K562 (cell line): ENCODE measurements at regions not wholly inside any gene's neighbourhood (a gene's known extent, or its start where the extent isn't known, plus 50 kb on each side); places are given as distances from the start of the nearest gene placed in this dataset.

ENCODE experiments used
- ATAC-seq: fragments of 200-7000 bp; cut with Tn5 transposase; 3 replicates; pipeline ENCODE4 v1.9.1; 2020; ENCODE audit warnings: moderate library complexity
- BruUV-seq: library from RNA; stranded (reverse); fragments of 400-500 nt; replicated peaks from 2 replicates; lab custom pipeline; 2021; lab: Mats Ljungman, UMichigan
- CTCF ChIA-PET: fragments of 300-600 bp; formaldehyde crosslinking; extraction: SDS; loops from one replicate; lab custom pipeline; 2021; ENCODE audit warnings: low intra/inter-chr PET ratio; lab: Yijun Ruan, JAX
- POLR2A ChIA-PET: fragments of 300-600, 350-650 bp; sonication (Branson Sonifier 250); formaldehyde crosslinking; extraction: SDS; loops from one replicate; lab custom pipeline; 2021; ENCODE audit warnings: antibody characterized with exemption, inconsistent platforms; lab: Yijun Ruan, JAX
- DNase-seq, 4 experiments: peaks; one replicate each; pipeline versions ENCODE4 v3.0.0 to v3.0.0-alpha.2; 2011 to 2018; ENCODE audit warnings: low spot score in 3 of 4, mixed read lengths in 3 of 4; ENCODE audit errors: extremely low read depth in 1 of 4
- FAIRE-seq: peaks from 2 replicates; lab custom pipeline; 2011; peaks lifted over from hg19 to GRCh38; lab: Jason Lieb, UNC
- H2AFZ ChIP-seq: 2 replicates; pipeline ENCODE4 v1.6.0; 2011; ENCODE audit warnings: low read depth, low read length, control low read depth, inconsistent platforms
- H3K27ac ChIP-seq: fragments of 200-600 bp; 3 replicates; pipeline ENCODE4 v1.8.0; 2011; ENCODE audit warnings: low read depth, mild to moderate bottlenecking, control low read depth, inconsistent platforms, low read length, moderate library complexity, mixed read lengths; ENCODE audit errors: extremely low read depth
- H3K27me3 ChIP-seq, 2 experiments: fragments of 300-600 bp in 1 of 2; 2 replicates in 1 of 2; 3 replicates in 1 of 2; pipeline versions ENCODE4 v1.6.0 to v1.8.0; 2011; ENCODE audit warnings: inconsistent platforms in 2 of 2, low read length in 2 of 2, mild to moderate bottlenecking in 1 of 2, mixed read lengths in 1 of 2, moderate library complexity in 1 of 2; ENCODE audit not compliant: control insufficient read depth in 2 of 2, insufficient read depth in 2 of 2
- H3K36me3 ChIP-seq: fragments of 300-600 bp; 3 replicates; pipeline ENCODE4 v1.8.0; 2011; ENCODE audit warnings: mild to moderate bottlenecking, low read length, inconsistent platforms; ENCODE audit not compliant: control insufficient read depth, insufficient read depth
- H3K4me1 ChIP-seq, 2 experiments: fragments of 200-600 bp in 1 of 2; replicated peaks in 1 of 2; 2 replicates in 1 of 2; 3 replicates in 1 of 2; pipeline versions ENCODE4 v1.5.1 to v1.8.0; 2011; ENCODE audit warnings: inconsistent platforms in 2 of 2, low read length in 2 of 2, mild to moderate bottlenecking in 1 of 2, mixed read lengths in 1 of 2, moderate library complexity in 1 of 2; ENCODE audit not compliant: control insufficient read depth in 2 of 2, insufficient read depth in 2 of 2
- H3K4me2 ChIP-seq: 2 replicates; pipeline ENCODE4 v1.6.1; 2011; ENCODE audit warnings: low read length, control low read depth, inconsistent platforms, mixed read lengths; ENCODE audit not compliant: insufficient read depth
- H3K4me3 ChIP-seq: fragments of 200-600 bp; sonication (generic), shearing (Covaris generic); 2 replicates; pipeline ENCODE4 v1.5.1; 2016; ENCODE audit warnings: control low read depth, inconsistent platforms
- H3K79me2 ChIP-seq: fragments of 200-600 bp; 3 replicates; pipeline ENCODE4 v1.8.0; 2011; ENCODE audit warnings: low read length, inconsistent platforms; ENCODE audit not compliant: control insufficient read depth, insufficient read depth
- H3K9ac ChIP-seq, 2 experiments: 2 replicates each; pipeline versions ENCODE4 v1.6.0 to v1.6.1; 2011; ENCODE audit warnings: low read depth in 2 of 2, low read length in 2 of 2, control low read depth in 1 of 2, inconsistent platforms in 1 of 2, mild to moderate bottlenecking in 1 of 2, mixed read lengths in 1 of 2; ENCODE audit not compliant: insufficient read depth in 1 of 2
- H3K9me1 ChIP-seq: one replicate; pipeline ENCODE4 v1.6.0; 2011; ENCODE audit warnings: inconsistent platforms, mild to moderate bottlenecking, low read length, moderate library complexity; ENCODE audit not compliant: control insufficient read depth, insufficient read depth
- H3K9me3 ChIP-seq: replicated peaks from 2 replicates; pipeline ENCODE4 v1.5.1; 2011; ENCODE audit warnings: low read depth, low read length, inconsistent platforms; ENCODE audit not compliant: control insufficient read depth, insufficient read depth
- H4K20me1 ChIP-seq: replicated peaks from 2 replicates; pipeline ENCODE4 v1.6.1; 2011; ENCODE audit warnings: low read length, inconsistent platforms, mixed read lengths; ENCODE audit not compliant: control insufficient read depth, insufficient read depth
- RBM15 ChIP-seq: fragments of 200-400 bp; formaldehyde crosslinking; IDR thresholded peaks from 2 replicates; pipeline ENCODE4 v1.6.1; 2018; ENCODE audit warnings: mild to moderate bottlenecking, low read length, moderate library complexity; ENCODE audit not compliant: insufficient read depth
- SAFB ChIP-seq: fragments of 200-400 bp; formaldehyde crosslinking; IDR thresholded peaks from 2 replicates; pipeline ENCODE4 v1.6.1; 2017; ENCODE audit warnings: low read depth, low read length, borderline replicate concordance
- SREBF1 ChIP-seq: fragments of 150-350 bp; IDR thresholded peaks from 2 replicates; pipeline ENCODE4 v1.6.1; 2014; ENCODE audit warnings: antibody characterized with exemption, low read depth, low read length, borderline replicate concordance
- ZMIZ1 ChIP-seq, 2 experiments: fragments of 150-350 bp in 1 of 2; IDR thresholded peaks; 2 replicates each; pipeline ENCODE4 v1.6.1; 2012 to 2016; ENCODE audit warnings: low read depth in 2 of 2, low read length in 2 of 2, mild to moderate bottlenecking in 1 of 2, moderate library complexity in 1 of 2
- WGBS: fragments of 100-300 bp; shearing (Covaris generic); methylation state at CpG from one replicate; pipeline ENCODE4 v1.1.6; 2016; ENCODE audit warnings: low coverage, mixed read lengths; ENCODE audit not compliant: insufficient coverage; ENCODE audit errors: missing lambda C conversion rate; 5-methylcytosine and 5-hydroxymethylcytosine counted together
- in situ Hi-C: fragments of 300-500 bp; cut with MboI; formaldehyde crosslinking; loops from 4 replicates; pipeline ENCODE4 v1.15.0; 2018; ENCODE audit warnings: inconsistent platforms, mixed read lengths
- intact Hi-C: fragments of 100-400 bp; cut with micrococcal nuclease; formaldehyde crosslinking; loops from 2 replicates; pipeline ENCODE4 v1.14.2; 2022

- in situ Hi-C loops, result no loop called here
- H3K4me1 ChIP-seq, result no peaks in the 10 kb centered on the region
- POLR2A ChIA-PET, result no interaction called here
Measured at GRCh38 chr4:187417721-187418120, 577.9 kb upstream of the ZFP42 start.

More at GRCh38 chr4:187417721-187418120, 577.9 kb upstream of the ZFP42 start:
- DNase-seq (no peak), ATAC-seq (no peak), FAIRE-seq (no peak)
- H3K4me3 ChIP-seq, result no peak overlapping the region
- CTCF ChIA-PET, result no interaction called here
- no peaks in the 10 kb centered on the region for H3K27me3 ChIP-seq
- no peak overlapping the region for H2AFZ ChIP-seq
- no peak for TF ChIP-seq ZMIZ1 (IDR thresholded peaks at IDR 0.05; ENCODE audit: low read depth in 2 of 2, low read length in 2 of 2)
- TF ChIP-seq SREBF1, result no peak
- TF ChIP-seq SAFB, result no peak
- TF ChIP-seq RBM15, result no peak
- no peaks in the 10 kb centered on the region for H3K9me3 ChIP-seq
- H4K20me1 ChIP-seq, result no peaks in the 10 kb centered on the region
- H3K9me1 ChIP-seq, result no peaks in the 10 kb centered on the region
- BruUV-seq, result no TSS peak
- H3K36me3 ChIP-seq, result no peaks in the 10 kb centered on the region
- no peak overlapping the region for H3K4me2 ChIP-seq
- intact Hi-C loops, result loop anchor here (10.0 kb wide), 1 partner anchor 693 kb away; the partner anchor contains the start of gene FAT1
- WGBS, result 0% methylated on average over 3 of the region's 3 CpGs
- no peak overlapping the region for H3K9ac ChIP-seq
- H3K79me2 ChIP-seq, result no peaks in the 10 kb centered on the region
- no peak overlapping the region for H3K27ac ChIP-seq
